Peyer's patch (tissue), 4 donors: ENCODE measurements at regions not wholly inside any gene's neighbourhood (a gene's known extent, or its start where the extent isn't known, plus 50 kb on each side); places are given as distances from the start of the nearest gene placed in this dataset.

ENCODE experiments used
- DNase-seq, 3 donors: peaks; one replicate each; pipeline ENCODE4 v3.0.0-alpha.2; 2017 to 2019
- H3K27ac ChIP-seq, 4 donors: fragments of 200-600 bp; sonication (generic); one replicate each; pipeline ENCODE4 v1.5.1; 2016 to 2019
- H3K27me3 ChIP-seq, 2 donors: fragments of 200-600 bp; sonication (generic); one replicate each; pipeline ENCODE4 v1.5.1; 2019
- H3K36me3 ChIP-seq, 3 donors: fragments of 200-600 bp; sonication (generic); one replicate each; pipeline ENCODE4 v1.5.1; 2016 to 2019
- H3K4me1 ChIP-seq, 4 donors: fragments of 200-600 bp; sonication (generic); one replicate each; pipeline ENCODE4 v1.5.1; 2016 to 2019
- H3K4me3 ChIP-seq, 4 donors: fragments of 200-600 bp; sonication (generic); 1 replicate in 3 of 4; 2 replicates in 1 of 4; pipeline ENCODE4 v1.5.1; 2016 to 2019; ENCODE audit warnings: mild to moderate bottlenecking in 1 of 4
- H3K9me3 ChIP-seq, 4 donors: fragments of 200-600 bp; sonication (generic); one replicate each; pipeline ENCODE4 v1.5.1; 2016 to 2019; ENCODE audit warnings: mild to moderate bottlenecking in 1 of 4
- POLR2A ChIP-seq, 2 donors: fragments of 450-650 bp; IDR thresholded peaks; one replicate each; pipeline ENCODE4 v1.5.1; 2017; ENCODE audit warnings: antibody characterized with exemption in 2 of 2, mild to moderate bottlenecking in 2 of 2, moderate library complexity in 2 of 2
- TF ChIP-seq, protein P1 (sequence below), 6 experiments: fragments of 450-650 bp in 4 of 6; fragments of 200-600 bp in 2 of 6; sonication (generic) in 1 of 6; IDR thresholded peaks; one replicate each; pipeline ENCODE4 v1.5.1; 2017 to 2019; ENCODE audit warnings: antibody characterized with exemption in 6 of 6, mild to moderate bottlenecking in 3 of 6, moderate library complexity in 1 of 6

DNA sequence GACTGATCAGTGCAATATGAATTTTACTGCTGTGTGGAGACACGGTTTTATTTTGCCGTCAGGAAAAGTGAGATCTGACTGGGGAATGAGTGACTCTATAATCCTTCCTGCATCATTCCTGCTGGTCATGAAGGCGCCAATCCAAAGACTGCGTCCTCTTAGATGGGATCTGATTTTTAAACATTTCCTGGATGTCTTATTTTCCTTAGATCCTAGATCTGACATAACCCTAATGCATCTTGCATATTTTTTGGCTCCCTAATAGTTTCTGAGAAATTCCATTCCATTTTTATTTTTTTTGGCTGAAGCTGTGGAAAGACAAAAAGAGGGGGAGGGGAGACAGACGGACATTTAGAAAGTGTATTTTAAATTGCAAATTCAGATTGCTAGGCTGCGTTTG is 454.9 kb upstream of the FAT1 start:
- TF ChIP-seq, protein P1, sequence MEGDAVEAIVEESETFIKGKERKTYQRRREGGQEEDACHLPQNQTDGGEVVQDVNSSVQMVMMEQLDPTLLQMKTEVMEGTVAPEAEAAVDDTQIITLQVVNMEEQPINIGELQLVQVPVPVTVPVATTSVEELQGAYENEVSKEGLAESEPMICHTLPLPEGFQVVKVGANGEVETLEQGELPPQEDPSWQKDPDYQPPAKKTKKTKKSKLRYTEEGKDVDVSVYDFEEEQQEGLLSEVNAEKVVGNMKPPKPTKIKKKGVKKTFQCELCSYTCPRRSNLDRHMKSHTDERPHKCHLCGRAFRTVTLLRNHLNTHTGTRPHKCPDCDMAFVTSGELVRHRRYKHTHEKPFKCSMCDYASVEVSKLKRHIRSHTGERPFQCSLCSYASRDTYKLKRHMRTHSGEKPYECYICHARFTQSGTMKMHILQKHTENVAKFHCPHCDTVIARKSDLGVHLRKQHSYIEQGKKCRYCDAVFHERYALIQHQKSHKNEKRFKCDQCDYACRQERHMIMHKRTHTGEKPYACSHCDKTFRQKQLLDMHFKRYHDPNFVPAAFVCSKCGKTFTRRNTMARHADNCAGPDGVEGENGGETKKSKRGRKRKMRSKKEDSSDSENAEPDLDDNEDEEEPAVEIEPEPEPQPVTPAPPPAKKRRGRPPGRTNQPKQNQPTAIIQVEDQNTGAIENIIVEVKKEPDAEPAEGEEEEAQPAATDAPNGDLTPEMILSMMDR (IDR thresholded peaks at IDR 0.05) = no peak
- TF ChIP-seq POLR2A (IDR thresholded peaks at IDR 0.05) = no peak

DNA sequence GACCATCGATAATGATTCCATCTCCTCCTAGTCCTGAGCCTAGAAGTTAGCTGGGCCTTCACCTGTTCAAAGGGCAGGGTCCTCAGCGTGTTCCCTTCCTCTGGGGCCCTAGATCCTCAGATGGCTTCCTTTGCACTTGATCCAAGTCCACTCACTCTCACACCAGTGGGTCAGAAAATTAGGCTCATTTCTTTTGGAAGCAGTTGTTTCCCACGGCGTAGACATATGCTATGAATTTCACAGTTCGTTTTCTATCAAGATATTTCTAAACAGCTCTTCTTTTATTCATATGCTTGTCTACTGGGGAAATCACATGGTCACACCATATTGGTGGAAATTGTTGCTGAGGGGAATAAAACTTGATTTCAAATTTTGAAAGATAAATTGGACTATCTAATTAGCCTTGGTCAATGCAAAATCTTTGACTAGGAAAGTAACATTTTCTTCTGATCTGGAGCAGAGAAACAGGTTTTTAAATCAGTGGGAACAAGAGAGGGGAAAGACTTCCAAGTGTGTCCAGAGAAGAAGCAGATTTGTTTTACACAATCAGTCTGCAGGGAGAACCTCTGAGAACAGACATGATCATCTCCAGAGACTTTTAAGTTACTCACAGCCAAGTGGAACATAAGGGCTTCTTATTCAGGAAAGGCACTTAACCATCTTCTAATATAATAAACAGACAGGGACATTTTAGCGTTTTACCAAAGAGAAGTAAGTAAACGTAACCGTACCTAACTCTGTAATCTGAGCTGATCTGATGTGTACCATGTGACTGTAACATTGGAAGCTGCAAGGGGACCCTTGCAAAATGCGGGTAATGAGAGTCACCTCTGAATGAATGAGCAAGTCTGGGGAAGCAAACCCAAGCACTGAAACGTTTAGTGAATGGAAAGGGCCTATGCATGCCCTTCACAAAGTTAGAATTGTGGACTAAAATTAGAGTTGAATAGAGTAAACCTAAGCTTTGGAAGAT is 455.7 kb upstream of the FAT1 start:
- H3K27me3 ChIP-seq = no peaks in the 10 kb centered on the region
- H3K9me3 ChIP-seq = no peaks in the 10 kb centered on the region
- no peaks in the 10 kb centered on the region for H3K36me3 ChIP-seq
- TF ChIP-seq, protein P1 (IDR thresholded peaks at IDR 0.05) = no peak
- TF ChIP-seq POLR2A (IDR thresholded peaks at IDR 0.05) = no peak
- H3K4me1 ChIP-seq = peaks cover 0 to 4% (median 0%) of the 10 kb centered on the region in 4 donors
- H3K27ac ChIP-seq = no peak overlapping the region
- no peak overlapping the region for H3K4me3 ChIP-seq
- no peak for DNase-seq

More for the DNA sequence above, 454.9 kb upstream of the FAT1 start:
- Histone ChIP-seq H3K27me3 (no peaks in the 10 kb centered on the region), H3K4me1 (no peaks in the 10 kb centered on the region), H3K36me3 (no peaks in the 10 kb centered on the region), H3K9me3 (no peaks in the 10 kb centered on the region), H3K4me3 (no peak overlapping the region), H3K27ac (no peak overlapping the region)
- DNase-seq = no peak

DNA sequence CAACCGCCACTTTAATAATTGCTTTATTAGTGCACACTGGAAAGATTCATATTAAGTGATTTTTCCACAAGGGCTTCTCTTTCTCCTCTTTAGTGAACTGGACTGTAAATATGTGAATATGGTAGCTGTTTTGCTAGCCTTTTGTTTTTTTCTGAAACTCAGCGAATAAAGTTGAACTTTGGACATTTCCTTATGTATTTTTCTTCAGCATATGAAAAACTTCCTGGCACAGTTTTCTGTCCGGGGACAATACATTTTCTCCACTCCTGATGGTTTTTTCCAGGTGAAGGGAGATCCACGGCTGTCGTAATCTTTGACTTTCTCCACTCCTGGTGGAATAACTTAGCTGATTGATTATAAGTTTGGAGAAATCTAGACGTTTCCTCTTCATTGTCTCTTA is 457.4 kb upstream of the FAT1 start:
- Histone ChIP-seq H3K9me3 (no peaks in the 10 kb centered on the region), H3K4me1 (peaks cover 0 to 13% (median 0%) of the 10 kb centered on the region in 4 donors), H3K27me3 (no peaks in the 10 kb centered on the region), H3K4me3 (no peak overlapping the region), H3K27ac (no peak overlapping the region), H3K36me3 (no peaks in the 10 kb centered on the region)
- no peak for TF ChIP-seq POLR2A (IDR thresholded peaks at IDR 0.05)
- TF ChIP-seq, protein P1 (IDR thresholded peaks at IDR 0.05) = no peak
- no peak for DNase-seq

DNA sequence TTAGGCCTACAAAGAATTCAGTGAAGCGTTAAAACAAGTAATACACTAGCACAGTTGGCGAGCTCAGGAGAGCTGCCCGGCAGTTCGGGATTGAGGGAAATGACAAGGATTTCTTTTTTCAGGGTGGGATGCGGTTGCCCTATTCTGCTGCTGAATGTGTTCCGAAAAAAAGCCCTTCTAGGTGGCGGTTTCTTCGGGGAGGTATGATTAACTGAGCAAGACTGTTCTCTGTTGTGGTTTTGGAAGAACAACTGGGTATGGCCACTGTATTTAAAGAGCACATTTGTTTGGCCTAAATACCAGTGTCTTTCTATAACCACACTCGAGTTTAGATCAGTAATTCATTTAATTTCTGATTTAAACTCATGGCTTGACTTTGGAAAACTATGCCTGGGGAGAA is 459.7 kb upstream of the FAT1 start:
- Histone ChIP-seq H3K27me3 (no peaks in the 10 kb centered on the region), H3K27ac (no peak overlapping the region), H3K9me3 (no peaks in the 10 kb centered on the region), H3K4me3 (no peak overlapping the region), H3K4me1 (peaks cover 0 to 13% (median 0%) of the 10 kb centered on the region in 4 donors), H3K36me3 (no peaks in the 10 kb centered on the region)
- no peak for DNase-seq
- TF ChIP-seq, protein P1 (IDR thresholded peaks at IDR 0.05) = no peak
- no peak for TF ChIP-seq POLR2A (IDR thresholded peaks at IDR 0.05)

DNA sequence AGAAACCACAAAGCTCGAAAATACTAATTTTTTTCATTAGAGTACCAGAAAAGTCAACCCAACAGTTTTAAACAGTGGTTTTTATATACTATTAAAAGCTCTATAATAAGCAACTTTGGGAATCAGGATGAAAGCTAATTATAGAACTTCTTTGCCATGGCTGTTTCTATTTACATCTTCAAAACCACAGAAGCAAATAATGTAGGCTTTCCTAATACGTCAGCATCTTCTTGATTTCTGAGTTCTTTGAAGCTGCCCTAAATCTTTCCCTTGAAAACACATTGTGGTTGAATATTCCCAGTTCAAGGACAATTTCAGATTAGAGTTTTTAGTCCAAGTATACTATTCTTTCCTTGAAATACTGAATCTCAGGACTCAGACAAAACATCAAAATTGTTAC is 460.2 kb upstream of the FAT1 start:
- Histone ChIP-seq H3K27ac (no peak overlapping the region), H3K4me1 (peaks cover 0 to 13% (median 0%) of the 10 kb centered on the region in 4 donors), H3K9me3 (no peaks in the 10 kb centered on the region), H3K27me3 (no peaks in the 10 kb centered on the region), H3K4me3 (no peak overlapping the region), H3K36me3 (no peaks in the 10 kb centered on the region)
- DNase-seq = no peak
- no peak for TF ChIP-seq POLR2A (IDR thresholded peaks at IDR 0.05)
- TF ChIP-seq, protein P1 (IDR thresholded peaks at IDR 0.05) = no peak
